Activated gamma-delta T cell treated with anti-CD3 and anti-CD28 coated beads, Interleukin-2, amount 50 U/mL, for 16 hours (primary cell): ENCODE measurements at regions not wholly inside any gene's neighbourhood (a gene's known extent, or its start where the extent isn't known, plus 50 kb on each side); places are given as distances from the start of the nearest gene placed in this dataset.
"Not testable (repeated sequence)": the region's sequence is repeated elsewhere in the genome, so short reads cannot be mapped to it uniquely, and the experiment has no call there.

ENCODE experiments used
- DNase-seq: peaks from one replicate; pipeline ENCODE4 v3.0.0-alpha.2; 2020; ENCODE audit warnings: low read depth

DNA sequence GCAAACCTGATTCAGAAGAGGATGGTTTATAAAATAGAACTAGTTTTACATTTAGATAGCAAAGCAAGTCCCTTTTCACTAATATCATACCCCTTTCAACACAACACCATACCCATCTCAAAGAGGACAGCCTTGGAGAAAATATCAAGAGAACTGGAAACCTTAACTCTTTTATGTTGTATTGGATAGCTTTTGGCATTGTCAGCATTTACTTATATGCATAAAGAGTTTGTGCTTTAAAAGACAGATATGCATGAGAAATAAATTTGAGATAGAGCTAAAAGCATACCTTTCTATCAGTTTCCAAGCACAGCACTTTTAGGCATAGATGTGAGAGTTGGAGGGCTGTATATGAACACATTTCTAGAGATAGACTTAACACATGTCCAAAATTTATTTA lies 799.3 kb upstream of the ACO1 start:
- no peak for DNase-seq

DNA sequence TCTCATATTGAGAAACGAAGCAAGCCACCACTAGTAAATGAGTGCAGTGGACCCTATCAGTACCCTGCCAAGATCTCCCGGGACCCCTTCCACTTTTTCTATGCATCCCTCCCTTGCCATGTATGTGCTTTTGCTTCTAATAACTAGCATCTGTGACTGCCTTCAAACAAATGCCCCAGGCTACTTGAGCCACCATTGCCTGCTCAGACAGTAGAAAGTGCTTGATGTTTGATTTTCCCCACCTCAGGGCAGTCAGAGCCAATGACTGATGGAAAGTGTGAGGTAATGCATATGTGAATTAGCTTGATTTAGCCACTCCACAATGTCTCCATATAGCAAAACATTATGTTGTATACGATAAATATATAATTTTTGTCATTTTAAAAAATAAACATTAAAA lies 797.3 kb upstream of the ACO1 start:
- DNase-seq = no peak

DNA sequence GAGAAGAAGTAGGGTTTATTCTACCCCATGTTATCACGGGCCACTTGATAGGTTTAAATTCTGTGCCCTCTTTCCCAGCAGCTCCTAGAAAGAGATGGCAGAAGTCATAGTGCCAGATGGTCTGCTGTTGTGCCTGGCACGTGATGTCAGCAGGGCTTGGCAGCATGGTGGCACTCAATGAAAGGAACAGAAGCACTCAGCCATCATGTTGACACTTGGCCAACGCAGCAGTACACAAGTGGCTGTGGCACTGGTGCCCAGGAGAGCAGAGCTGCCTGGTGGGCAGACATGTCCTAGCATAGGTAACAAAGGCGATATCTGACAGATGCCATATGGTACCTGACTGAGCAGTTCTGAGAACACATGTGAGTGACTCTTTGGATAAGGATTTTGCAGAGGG lies 796.4 kb upstream of the ACO1 start:
- DNase-seq = no peak

DNA sequence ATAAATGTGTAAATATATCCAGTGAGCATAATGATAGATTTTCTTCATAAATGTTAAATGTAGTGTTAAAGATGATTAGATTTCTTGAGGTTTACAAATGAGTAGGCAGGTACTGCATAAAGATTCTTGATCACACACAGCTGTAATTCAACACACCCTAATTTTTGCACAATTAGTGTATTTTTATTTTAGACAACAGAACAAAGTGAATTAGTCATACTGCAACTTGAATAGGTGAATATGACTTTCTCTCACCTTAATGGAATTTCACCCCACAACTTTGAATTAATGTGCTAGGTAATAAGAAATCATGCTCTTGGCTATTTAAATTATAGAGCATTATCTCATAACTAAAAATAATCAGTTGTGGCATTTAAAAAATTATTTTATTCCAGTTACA lies 795.7 kb upstream of the ACO1 start:
- no peak for DNase-seq

DNA sequence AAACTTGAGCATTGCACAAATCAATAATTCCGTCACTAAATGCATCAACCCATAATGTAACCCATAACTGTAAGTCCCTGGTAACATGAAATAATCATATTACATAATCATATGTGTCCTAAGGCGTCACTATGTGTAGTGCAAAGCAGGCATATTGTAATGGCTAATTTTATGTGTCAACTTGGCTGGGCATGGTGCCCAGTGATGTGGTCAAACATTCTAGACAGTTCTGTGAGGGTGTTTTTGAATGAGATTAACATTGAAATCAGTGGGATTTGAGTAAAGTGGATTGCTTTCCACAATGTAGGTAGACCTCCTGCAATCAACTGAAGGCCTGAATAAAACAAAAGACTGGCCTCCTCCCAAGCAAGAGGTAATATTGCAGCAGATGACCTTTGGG lies 794.4 kb upstream of the ACO1 start:
- DNase-seq = no peak

DNA sequence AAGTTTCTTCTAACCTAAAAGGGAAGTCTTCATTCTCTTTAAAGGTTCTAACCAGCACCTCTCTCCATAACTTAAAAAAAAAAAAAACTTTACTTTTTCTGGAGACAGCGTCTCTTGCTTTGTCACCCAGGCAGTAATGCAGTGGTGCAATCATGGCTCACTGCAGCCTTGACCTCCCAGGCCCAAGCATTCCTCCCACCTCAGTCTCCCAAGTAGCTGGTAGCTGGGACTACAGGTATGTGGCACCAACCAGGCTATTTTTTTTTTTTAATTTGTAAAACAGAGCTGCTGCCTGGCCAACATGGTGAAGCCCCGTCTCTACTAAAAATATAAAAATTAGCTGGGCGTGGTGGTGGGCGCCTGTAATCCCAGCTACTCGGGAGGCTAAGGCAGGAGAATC lies 787.4 kb upstream of the ACO1 start:
- DNase-seq = not testable (repeated sequence)

DNA sequence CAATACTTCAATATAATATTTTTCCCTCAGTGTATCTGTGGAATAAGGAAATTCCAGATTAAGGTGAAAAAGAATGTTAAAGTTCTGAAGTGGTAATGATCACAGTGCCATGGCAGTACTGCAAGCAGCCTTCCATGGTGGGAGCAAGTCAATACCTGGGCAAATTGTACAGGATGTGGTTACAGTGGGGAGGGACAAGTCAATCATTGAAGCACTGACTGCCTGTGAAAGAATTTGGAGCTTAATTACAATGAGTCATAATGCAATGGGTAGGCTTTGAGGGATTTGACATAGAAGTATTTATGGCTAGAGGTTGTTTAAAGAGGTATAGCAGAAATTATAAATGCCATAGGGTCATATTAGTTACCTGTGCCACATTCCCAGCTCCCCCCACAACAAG lies 786.5 kb upstream of the ACO1 start:
- DNase-seq = no peak

DNA sequence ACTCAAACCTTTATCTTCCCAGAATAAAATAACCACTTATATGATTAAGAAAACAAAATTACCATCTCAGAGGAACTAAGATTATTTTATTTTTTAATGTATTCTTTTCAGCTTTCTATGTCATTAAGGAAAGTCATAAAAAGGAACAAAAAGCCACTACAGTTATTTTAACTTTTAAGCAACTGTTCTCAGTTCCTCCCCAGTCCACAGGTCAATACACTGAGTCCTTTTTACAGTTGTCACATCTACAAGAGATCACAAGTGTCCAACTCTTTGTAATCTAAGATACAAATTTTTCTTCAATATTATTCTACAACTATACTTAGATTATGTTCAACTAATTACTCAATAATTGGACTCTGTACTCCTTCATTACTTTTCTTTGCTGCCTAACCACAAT lies 782.8 kb upstream of the ACO1 start:
- DNase-seq = no peak

DNA sequence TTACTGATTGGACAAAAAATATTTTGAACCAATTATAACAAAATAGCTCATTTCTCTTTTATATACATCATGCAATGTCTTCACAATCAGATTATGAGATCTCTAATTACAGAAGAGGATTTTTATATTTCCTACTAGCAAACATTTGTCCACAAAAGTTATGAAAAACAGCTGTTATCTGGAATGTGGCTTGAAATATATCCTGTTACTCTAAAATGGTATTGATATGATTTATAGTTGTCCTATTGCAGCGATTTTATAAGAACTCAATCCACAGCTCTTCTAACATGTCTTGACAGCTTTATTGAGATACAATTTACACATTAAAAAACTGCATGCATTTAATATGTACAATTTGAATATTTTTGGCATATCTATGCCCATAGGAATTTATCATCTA lies 779.9 kb upstream of the ACO1 start:
- no peak for DNase-seq

DNA sequence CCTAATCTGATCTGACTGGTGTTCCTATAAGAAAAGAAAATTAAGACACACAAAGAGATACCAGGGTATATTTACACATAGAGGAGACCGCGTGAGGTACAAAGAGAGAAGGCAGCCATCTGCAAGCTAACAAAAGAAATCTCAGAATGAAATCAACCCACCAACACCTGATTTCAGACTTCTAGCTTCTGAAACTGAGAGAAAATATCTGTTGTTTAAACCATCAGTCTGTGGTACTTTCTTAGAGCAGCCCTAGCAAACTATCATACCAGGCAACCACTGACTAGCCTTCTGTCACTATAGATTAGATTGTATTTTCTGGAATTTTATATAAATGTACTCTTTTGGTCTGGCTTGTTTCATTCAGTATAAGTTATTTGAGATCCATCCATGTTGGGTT lies 779.3 kb upstream of the ACO1 start:
- no peak for DNase-seq

DNA sequence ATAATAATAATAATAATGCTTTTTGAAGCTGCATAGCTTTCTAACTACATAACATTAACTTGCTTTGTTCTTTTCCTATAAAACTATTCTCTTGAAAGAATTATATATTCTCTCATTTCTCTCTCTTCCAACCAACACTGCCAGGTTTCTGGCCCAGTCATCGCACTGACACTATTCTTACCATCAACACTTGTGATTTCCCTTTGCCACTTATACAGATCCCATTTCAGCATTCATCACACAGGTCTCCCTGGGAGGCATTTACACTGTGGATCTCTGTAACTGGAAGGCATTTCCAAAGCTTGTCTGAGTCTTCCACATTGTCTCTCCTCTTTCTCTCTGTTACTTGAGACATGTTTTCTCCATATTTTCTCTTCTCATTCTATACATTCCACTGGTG lies 777.8 kb upstream of the ACO1 start:
- no peak for DNase-seq

DNA sequence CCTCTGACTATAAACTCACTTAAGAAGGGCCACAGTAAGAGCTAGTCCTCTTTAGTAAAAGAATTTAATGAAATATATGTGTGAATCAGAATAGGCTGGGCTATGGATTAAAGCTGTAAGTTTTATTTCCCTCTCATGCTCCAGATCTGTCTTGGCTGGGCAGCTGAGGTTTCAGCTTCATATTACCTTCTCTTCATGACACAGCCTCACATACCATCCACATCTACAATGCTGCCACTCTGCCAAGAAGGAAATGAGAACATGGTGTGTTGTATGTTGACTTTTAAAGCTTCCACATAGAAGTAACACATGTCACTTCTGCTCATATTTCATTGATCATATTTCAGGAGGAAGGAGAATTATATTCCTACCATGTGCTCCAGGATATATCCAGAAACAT lies 776.0 kb upstream of the ACO1 start:
- no peak for DNase-seq

DNA sequence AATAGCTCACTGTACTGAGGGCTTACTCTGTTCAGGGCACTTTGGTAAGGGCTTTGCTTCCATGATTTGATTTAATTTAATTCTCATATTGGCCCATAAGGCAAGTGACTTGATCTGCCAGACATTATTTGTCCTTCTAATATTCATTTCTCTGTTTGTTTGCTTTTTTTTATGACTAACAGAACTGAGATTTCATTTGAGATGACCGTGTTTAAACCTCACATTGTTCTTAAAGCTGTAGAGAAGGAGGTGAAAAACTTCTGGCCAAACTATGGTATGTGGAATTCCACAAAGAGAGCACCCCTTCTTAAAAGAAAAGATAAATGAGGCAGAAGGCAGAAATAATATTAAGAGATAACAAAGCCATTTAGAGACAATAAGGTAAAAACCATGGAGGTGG lies 775.6 kb upstream of the ACO1 start:
- DNase-seq = no peak

DNA sequence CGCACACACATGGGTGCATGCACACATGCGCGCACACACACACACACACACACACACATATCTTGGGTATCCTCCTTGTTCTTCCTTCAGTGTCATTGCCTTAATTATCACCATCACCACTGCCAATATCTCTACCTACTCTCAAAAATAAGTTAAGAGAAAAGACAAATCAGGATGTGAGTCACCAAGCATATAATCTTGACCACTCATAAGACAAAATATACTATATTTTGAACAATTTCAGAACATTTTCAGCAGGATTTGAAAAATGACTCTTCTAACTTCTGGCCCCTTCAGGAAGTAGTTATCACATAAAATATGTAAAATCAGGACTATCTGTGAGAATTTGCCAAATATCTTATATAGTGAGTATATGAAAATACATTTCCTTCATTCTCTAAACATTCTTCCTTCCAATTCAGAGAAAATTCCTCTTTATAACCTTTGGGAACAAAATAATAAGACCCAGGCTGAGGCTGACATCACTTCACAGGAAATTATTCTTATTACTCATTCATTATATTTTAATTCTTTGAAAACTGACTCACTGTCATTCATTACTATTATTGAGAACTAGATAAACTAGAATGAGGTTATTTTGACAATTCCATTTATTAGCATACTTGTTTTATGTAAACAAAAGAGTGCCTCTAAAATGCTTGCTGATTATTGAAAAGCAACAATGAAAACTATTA lies 772.0 kb upstream of the ACO1 start:
- no peak for DNase-seq

DNA sequence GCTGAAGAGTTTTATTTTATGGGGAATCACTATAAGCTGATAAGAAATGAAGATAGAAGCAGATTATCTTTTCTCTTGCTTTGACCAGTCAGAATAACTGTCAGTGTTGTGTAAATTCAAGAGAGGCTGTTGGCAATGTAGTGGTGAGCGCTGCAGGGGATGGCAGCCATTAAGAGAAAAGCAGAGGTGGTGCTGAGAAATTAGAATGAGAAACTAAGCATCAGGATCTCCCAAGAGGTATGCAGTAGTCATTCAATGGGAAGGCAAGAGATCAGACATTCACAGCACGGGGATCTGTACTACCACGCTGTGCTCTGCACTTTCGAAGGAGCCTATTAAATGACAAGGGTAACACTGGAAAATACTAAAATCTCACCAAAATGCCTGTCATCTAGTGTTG lies 768.5 kb upstream of the ACO1 start:
- no peak for DNase-seq

DNA sequence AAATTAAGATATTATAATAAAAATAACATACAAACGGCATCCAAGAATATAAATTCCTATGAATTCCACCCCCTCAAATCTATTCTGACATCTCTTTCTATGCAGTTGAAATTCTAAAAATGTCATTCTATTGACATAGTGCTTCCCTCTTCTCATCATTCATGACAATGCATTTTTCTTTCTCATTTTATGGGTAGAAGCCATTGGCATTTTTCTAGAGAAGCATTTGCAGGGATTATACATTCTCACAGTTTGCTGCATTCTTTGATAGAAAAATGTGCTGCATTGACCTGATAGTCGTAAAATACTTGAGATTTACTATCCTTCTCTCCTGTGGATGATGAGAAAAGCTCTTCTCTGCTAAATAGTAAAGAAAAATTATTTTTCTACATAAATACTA lies 760.9 kb upstream of the ACO1 start:
- DNase-seq = no peak

DNA sequence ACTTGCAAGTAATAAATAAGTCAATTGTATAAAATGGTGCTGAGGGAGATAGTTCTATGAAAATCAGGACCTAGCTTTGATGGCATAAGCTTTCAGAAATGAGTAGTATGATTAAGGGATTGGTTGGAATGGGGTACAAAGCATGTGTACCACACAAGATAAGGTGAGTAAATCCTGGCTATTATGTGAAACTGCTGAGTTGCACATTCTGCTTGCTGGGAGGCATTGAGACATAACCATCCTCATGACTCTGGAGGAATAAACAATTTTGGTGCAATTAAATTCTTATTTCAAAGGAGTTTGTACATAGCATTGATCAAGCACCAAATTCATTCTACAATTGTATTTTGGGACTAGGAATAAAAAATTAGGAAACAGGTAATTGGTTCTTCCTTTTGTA lies 755.2 kb upstream of the ACO1 start:
- no peak for DNase-seq

DNA sequence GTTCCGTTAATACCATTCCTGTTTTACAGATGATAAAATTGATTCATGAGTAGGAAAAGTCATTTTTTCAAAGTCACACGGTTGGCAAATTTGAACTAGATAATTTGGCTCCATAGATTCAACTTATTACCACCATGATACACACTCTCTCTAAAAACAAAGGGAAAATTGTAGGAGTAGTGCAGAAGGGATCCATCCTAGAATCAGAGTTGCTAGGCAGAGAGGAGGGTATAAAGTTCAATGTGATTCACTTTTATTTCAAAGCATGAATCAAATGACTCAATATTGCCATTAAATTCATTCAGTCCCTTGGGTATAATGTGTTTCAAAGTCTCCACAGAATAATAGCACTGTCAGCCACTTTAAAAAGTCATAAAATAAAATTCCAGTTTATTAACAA lies 747.2 kb upstream of the ACO1 start:
- DNase-seq = no peak

DNA sequence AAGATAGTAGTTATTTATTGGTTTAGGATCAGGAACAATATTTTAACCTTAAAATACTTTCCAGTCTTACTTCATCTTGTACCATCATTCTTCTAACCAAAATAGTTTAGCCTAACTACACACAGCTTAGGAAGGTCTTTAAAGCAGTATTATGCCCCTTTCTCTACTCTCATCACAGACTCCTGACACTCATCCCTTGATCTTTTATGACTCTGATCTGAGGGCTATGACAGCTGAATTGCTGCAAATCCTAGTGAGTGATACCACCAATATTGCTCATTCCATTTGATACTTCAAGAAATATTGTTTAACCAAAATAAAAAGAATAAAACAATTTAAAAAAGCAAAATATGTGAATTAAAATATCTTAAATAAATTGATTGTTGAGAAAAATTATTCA lies 746.6 kb upstream of the ACO1 start:
- no peak for DNase-seq

DNA sequence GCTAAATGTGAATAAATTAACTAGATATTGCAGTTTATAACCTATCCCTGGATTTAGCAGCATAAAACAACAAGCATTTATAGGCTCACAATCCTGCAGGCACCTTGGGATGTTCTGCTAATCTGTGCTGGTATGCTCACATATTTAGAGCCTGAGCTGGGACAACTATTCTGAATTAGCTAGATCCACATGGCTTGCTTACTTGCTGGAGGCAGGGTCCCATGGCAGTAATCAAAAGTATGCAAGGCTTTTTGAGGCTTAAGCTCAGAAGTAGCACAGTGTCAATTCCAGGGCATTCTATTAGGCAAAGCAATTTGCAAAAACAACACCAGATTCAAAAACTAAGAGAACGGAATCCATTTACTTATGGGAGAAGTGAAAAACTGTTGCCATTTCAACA lies 745.0 kb upstream of the ACO1 start:
- no peak for DNase-seq

DNA sequence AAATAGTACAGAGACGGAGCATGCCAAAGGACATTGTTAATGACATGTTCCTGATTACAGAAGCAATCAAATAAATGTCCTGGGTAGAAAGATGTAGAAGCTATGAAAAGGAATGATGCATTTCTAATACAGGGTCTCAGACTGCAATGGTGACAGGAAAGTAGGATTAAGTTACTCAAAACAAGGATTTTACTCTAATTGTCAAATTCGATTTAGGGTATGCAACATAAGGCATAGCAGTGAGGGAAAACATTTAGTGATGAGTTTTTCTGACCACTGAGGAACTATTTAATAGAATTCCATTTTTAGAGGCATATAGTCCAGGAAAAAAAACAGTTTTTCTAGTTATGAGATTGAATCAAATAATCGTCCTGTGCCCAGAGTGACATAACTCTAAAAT lies 715.1 kb upstream of the ACO1 start:
- no peak for DNase-seq

DNA sequence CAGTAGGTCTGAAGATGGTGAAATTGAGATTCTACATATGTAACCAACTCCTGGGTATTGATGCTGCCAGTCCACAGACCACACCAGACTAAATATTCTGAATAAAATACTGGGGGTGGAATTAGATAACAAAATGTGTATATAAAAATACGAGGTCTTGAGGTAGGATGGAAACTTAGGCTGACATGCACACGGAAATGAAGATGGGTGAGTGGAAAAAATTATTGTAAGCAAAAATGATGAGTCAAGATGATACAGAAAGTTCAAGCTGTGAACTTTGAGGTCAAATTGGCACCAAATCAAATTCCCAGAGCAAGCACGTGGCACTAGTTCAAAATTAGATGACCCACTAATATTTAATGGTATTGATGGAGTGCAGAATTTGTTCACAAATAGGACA lies 713.4 kb upstream of the ACO1 start:
- DNase-seq = no peak

DNA sequence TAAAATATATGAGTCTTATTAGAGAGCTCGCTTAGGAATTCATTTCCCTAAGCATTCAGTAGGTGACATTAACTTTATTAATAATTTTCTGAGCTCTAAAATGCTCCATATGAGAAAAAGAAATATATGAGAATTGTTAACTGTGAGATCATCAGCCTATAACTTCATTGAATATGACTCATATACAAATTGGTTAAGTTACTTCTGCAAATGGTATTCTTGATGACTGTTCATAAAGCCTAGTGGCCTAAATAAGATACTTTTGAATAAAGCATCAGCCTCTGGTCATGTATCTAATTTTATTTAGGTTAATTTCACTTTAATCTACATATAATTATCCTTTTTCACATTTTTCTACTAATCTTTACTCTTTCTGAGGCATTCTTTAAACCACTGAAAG lies 710.2 kb upstream of the ACO1 start:
- no peak for DNase-seq

DNA sequence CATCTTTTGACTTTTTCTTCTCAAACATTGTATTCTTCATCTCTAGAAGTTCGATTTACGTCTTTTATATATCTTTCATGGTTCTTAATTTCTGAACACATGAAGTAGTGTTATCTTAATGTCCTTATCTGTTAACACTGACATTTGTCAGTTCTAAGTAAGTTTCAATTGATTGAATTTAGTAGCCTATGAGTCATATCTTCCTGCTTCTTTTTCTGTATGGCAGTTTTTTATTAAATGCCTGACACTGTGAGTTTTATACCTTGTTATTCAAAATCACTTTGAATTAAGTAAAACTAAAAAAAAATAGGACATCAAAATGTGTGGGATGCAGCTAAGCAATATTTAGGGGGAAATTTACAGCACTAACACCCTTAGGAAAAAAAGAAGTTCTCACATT lies 707.0 kb upstream of the ACO1 start:
- no peak for DNase-seq

DNA sequence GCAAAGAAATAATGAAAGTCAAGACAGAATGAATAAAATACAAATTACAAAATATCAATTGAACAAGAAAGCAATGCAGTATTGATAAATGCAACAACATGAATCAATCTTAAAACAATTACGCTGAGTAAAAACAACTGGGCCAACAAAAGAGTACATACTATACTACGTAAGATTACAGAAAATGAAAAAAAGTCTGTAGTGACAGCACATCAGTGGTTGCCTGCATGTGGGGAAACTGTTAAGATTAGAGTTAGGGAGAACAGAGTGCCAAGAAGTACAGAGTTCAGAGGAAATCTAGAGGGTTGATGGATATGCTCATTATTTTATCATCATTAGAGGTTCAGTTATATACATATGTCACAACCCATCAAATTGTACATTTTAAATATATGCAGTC lies 706.6 kb upstream of the ACO1 start:
- no peak for DNase-seq
